Transverse colon (tissue), 4 donors: ENCODE measurements at regions not wholly inside any gene's neighbourhood (a gene's known extent, or its start where the extent isn't known, plus 50 kb on each side); places are given as distances from the start of the nearest gene placed in this dataset.

Experiments used
- CTCF ChIP-seq, 5 experiments: fragments of 200-600 bp in 3 of 5; fragments of 450-650 bp in 2 of 5; sonication (generic) in 3 of 5; IDR thresholded peaks; 1 replicate in 2 of 5; 2 replicates in 3 of 5; pipeline ENCODE4 v1.5.1; 2016 to 2017; ENCODE audit warnings: antibody characterized with exemption in 5 of 5, inconsistent platforms in 3 of 5, mild to moderate bottlenecking in 2 of 5, moderate library complexity in 1 of 5
- EP300 ChIP-seq: sonication (generic); formaldehyde crosslinking; IDR thresholded peaks from one replicate; pipeline ENCODE4 v1.6.1; 2017; ENCODE audit warnings: antibody characterized with exemption, low read depth
- POLR2A ChIP-seq: fragments of 450-650 bp; IDR thresholded peaks from one replicate; pipeline ENCODE4 v1.6.1; 2016; ENCODE audit warnings: antibody characterized with exemption, mild to moderate bottlenecking, moderate library complexity
- POLR2AphosphoS5 ChIP-seq, 3 donors: sonication (generic); formaldehyde crosslinking; IDR thresholded peaks; one replicate each; pipeline ENCODE4 v1.6.1; 2016; ENCODE audit warnings: antibody characterized with exemption in 3 of 3

- TF ChIP-seq POLR2A (no peak), CTCF (IDR thresholded peaks at IDR 0.05) (no peak), POLR2AphosphoS5 (IDR thresholded peaks at IDR 0.05) (no peak), EP300 (no peak)
Observed at GRCh38 chr10:90180886-90181691, 479.7 kb downstream of the KIF20B start.
